ENCODE measurements at regions not wholly inside any gene's neighbourhood (a gene's known extent, or its start where the extent isn't known, plus 50 kb on each side); places are given as distances from the start of the nearest gene placed in this dataset.

GRCh38 chr2:19031642-19032041, 326.8 kb downstream of the OSR1 start:
- in situ Hi-C loops (cut with MboI; ENCODE audit: low pct_ligation_motif_present in 1 of 4, low pct_unique_long_range_greater_than_20kb in 1 of 4, low sequenced_read_pairs in 3 of 4) (no loop called here), intact Hi-C loops (cut with DNase I; ENCODE audit: low total_unique reads) (no loop called here)
- Histone ChIP-seq H3K27me3 (no peaks in the 10 kb centered on the region), H3K4me3 (no peak overlapping the region), H3K27ac (no peak overlapping the region), H3K4me1 (no peaks in the 10 kb centered on the region), H3K9me3 (no peaks in the 10 kb centered on the region), H3K36me3 (no peaks in the 10 kb centered on the region)
- DNase-seq, result no peak
- 70 to 75% methylated on average over 1 of the region's 1 CpG for WGBS, 2 donors (ENCODE audit: low coverage in 1 of 2)
- no peak for TF ChIP-seq POLR2AphosphoS5 (IDR thresholded peaks at IDR 0.05)
- TF ChIP-seq, protein P1, sequence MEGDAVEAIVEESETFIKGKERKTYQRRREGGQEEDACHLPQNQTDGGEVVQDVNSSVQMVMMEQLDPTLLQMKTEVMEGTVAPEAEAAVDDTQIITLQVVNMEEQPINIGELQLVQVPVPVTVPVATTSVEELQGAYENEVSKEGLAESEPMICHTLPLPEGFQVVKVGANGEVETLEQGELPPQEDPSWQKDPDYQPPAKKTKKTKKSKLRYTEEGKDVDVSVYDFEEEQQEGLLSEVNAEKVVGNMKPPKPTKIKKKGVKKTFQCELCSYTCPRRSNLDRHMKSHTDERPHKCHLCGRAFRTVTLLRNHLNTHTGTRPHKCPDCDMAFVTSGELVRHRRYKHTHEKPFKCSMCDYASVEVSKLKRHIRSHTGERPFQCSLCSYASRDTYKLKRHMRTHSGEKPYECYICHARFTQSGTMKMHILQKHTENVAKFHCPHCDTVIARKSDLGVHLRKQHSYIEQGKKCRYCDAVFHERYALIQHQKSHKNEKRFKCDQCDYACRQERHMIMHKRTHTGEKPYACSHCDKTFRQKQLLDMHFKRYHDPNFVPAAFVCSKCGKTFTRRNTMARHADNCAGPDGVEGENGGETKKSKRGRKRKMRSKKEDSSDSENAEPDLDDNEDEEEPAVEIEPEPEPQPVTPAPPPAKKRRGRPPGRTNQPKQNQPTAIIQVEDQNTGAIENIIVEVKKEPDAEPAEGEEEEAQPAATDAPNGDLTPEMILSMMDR (IDR thresholded peaks at IDR 0.05), result no peak
- TF ChIP-seq POLR2A (IDR thresholded peaks at IDR 0.05), result no peak
- TF ChIP-seq EP300 (IDR thresholded peaks at IDR 0.05; ENCODE audit: low read depth), result no peak

DNA sequence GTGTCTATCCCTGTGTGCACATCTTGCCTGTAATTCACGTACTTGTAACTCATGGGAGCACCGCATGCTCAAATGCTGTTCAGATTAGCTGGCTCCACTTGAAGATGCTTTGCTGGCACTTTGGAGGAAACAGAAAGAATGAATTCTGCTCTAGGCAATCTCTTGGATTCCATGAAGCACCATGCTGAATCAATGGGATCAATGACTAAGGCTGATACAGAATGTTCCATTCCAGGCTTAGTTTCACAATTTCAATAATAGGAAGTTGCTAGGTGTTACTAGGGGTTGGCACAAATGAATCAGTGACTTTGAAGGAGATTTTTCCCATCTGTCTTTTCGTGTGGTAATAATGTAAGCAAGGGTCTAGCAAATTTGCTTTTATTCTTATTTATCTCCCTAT, 328.8 kb downstream of the OSR1 start:
- in situ Hi-C loops (cut with MboI; ENCODE audit: low pct_ligation_motif_present in 1 of 4, low pct_unique_long_range_greater_than_20kb in 1 of 4, low sequenced_read_pairs in 3 of 4), result no loop called here
- intact Hi-C loops (cut with DNase I; ENCODE audit: low total_unique reads), result no loop called here
- no peaks in the 10 kb centered on the region for H3K9me3 ChIP-seq
- no peaks in the 10 kb centered on the region for H3K27me3 ChIP-seq
- TF ChIP-seq POLR2A (IDR thresholded peaks at IDR 0.05), result no peak
- TF ChIP-seq EP300 (IDR thresholded peaks at IDR 0.05; ENCODE audit: low read depth), result no peak
- TF ChIP-seq, protein P1 (IDR thresholded peaks at IDR 0.05), result no peak
- no peak for TF ChIP-seq POLR2AphosphoS5 (IDR thresholded peaks at IDR 0.05)
- WGBS, 2 donors (ENCODE audit: low coverage in 1 of 2), result 92% methylated on average over 2 to 3 of the region's 3 CpGs
- no peaks in the 10 kb centered on the region for H3K36me3 ChIP-seq
- no peak overlapping the region for H3K4me3 ChIP-seq
- no peaks in the 10 kb centered on the region for H3K4me1 ChIP-seq
- no peak for DNase-seq
- no peak overlapping the region for H3K27ac ChIP-seq

GRCh38 chr2:19028587-19029375, 329.6 kb downstream of the OSR1 start:
- no peak overlapping the region for H3K4me3 ChIP-seq
- in situ Hi-C loops (cut with MboI; ENCODE audit: low pct_ligation_motif_present in 1 of 4, low pct_unique_long_range_greater_than_20kb in 1 of 4, low sequenced_read_pairs in 3 of 4), result no loop called here

DNA sequence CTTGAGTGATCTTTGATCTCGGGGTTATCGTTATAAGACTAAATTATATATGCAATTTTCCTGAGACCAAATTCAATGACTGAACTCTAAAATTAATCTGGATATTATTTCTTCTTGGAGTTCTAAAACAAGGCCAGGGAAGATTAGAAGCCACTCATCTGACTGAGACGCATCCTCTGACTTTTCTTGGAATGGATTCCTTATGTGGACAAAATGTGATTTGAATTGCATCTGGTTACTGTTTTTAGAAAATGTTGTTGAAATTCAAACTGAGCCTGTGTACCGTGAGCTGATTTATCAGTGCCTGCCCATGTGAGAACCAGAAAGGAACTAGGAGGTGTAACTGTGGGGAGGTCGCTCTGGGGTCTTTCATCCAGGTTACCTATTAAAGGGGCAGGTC, 330.8 kb downstream of the OSR1 start:
- WGBS, 2 donors (ENCODE audit: low coverage in 1 of 2), result 69 to 80% methylated on average over 5 of the region's 5 CpGs
- Histone ChIP-seq H3K9me3 (no peaks in the 10 kb centered on the region), H3K4me3 (no peak overlapping the region), H3K4me1 (no peaks in the 10 kb centered on the region), H3K27me3 (no peaks in the 10 kb centered on the region), H3K36me3 (no peaks in the 10 kb centered on the region), H3K27ac (no peak overlapping the region)
- intact Hi-C loops (cut with DNase I; ENCODE audit: low total_unique reads) (no loop called here), in situ Hi-C loops (cut with MboI; ENCODE audit: low pct_ligation_motif_present in 1 of 4, low pct_unique_long_range_greater_than_20kb in 1 of 4, low sequenced_read_pairs in 3 of 4) (no loop called here)
- TF ChIP-seq POLR2A (IDR thresholded peaks at IDR 0.05) (no peak), POLR2AphosphoS5 (IDR thresholded peaks at IDR 0.05) (no peak), EP300 (IDR thresholded peaks at IDR 0.05; ENCODE audit: low read depth) (no peak)
- TF ChIP-seq, protein P1 (IDR thresholded peaks at IDR 0.05), result no peak
- DNase-seq, result no peak

More at GRCh38 chr2:19028587-19029375, 329.6 kb downstream of the OSR1 start:
- no peaks in the 10 kb centered on the region for H3K27me3 ChIP-seq
- no peaks in the 10 kb centered on the region for H3K36me3 ChIP-seq
- no peaks in the 10 kb centered on the region for H3K9me3 ChIP-seq
- no peak for TF ChIP-seq POLR2A (IDR thresholded peaks at IDR 0.05)
- TF ChIP-seq EP300 (IDR thresholded peaks at IDR 0.05; ENCODE audit: low read depth), result no peak
- TF ChIP-seq, protein P1 (IDR thresholded peaks at IDR 0.05), result no peak
- no peak for TF ChIP-seq POLR2AphosphoS5 (IDR thresholded peaks at IDR 0.05)
- WGBS, 2 donors (ENCODE audit: low coverage in 1 of 2), result 87 to 96% methylated on average over 3 to 12 of the region's 12 CpGs
- no peak for DNase-seq
- H3K27ac ChIP-seq, result no peak overlapping the region
- intact Hi-C loops (cut with DNase I; ENCODE audit: low total_unique reads), result no loop called here
- no peaks in the 10 kb centered on the region for H3K4me1 ChIP-seq
